ENCODE measurements at regions not wholly inside any gene's neighbourhood (a gene's known extent, or its start where the extent isn't known, plus 50 kb on each side); places are given as distances from the start of the nearest gene placed in this dataset.

GRCh38 chr4:133620555-133620954 is 471.5 kb downstream of the PCDH10 start:
- no peak for DNase-seq
- H3K27me3 Mint-ChIP-seq (ENCODE audit: unreplicated experiment) = no peaks in the 10 kb centered on the region
- CTCF ChIA-PET = interaction anchor here (0.6 kb wide), 1 partner anchor 84 kb away, joined by 4 read pairs; no protein-coding TSS in a partner anchor
- no peaks in the 10 kb centered on the region for H3K4me1 Mint-ChIP-seq (ENCODE audit: low read depth, unreplicated experiment)
- no peaks in the 10 kb centered on the region for H3K36me3 Mint-ChIP-seq (ENCODE audit: insufficient read depth, unreplicated experiment)
- H3K27ac Mint-ChIP-seq (ENCODE audit: unreplicated experiment) = no peak overlapping the region
- no TSS peak for BruUV-seq (replicated peaks)
- intact Hi-C loops (cut with micrococcal nuclease; ENCODE audit: unreplicated experiment) = no loop called here
- peaks cover 5% of the 10 kb centered on the region for H3K9me3 Mint-ChIP-seq (ENCODE audit: low read depth, unreplicated experiment)
- no peak overlapping the region for H3K4me3 Mint-ChIP-seq (ENCODE audit: low read depth, unreplicated experiment)
- TF ChIP-seq, protein P1, sequence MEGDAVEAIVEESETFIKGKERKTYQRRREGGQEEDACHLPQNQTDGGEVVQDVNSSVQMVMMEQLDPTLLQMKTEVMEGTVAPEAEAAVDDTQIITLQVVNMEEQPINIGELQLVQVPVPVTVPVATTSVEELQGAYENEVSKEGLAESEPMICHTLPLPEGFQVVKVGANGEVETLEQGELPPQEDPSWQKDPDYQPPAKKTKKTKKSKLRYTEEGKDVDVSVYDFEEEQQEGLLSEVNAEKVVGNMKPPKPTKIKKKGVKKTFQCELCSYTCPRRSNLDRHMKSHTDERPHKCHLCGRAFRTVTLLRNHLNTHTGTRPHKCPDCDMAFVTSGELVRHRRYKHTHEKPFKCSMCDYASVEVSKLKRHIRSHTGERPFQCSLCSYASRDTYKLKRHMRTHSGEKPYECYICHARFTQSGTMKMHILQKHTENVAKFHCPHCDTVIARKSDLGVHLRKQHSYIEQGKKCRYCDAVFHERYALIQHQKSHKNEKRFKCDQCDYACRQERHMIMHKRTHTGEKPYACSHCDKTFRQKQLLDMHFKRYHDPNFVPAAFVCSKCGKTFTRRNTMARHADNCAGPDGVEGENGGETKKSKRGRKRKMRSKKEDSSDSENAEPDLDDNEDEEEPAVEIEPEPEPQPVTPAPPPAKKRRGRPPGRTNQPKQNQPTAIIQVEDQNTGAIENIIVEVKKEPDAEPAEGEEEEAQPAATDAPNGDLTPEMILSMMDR (IDR thresholded peaks at IDR 0.05; ENCODE audit: unreplicated experiment) = no peak

DNA sequence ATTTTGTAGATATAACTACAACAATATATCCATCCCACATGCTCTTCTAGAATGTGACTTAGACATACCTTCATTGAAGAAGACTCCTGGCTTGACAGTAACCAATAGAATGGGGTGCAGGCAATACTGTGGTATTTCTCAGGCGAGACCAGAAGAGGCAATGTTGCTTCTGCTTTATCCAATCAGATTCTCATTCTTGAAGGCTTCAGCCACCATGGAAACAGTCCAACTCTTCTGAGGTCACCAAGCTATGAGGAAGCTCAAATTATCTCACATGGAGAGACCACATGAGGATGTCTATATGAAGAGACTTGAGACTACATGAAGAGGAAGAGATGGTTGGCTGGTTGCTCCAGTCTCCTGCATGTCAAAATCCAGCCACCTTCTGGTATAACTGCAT is 469.9 kb downstream of the PCDH10 start:
- H3K27me3 Mint-ChIP-seq (ENCODE audit: unreplicated experiment) = no peaks in the 10 kb centered on the region
- peaks cover 5% of the 10 kb centered on the region for H3K9me3 Mint-ChIP-seq (ENCODE audit: low read depth, unreplicated experiment)
- no peaks in the 10 kb centered on the region for H3K4me1 Mint-ChIP-seq (ENCODE audit: low read depth, unreplicated experiment)
- DNase-seq = no peak
- no TSS peak for BruUV-seq (replicated peaks)
- no peaks in the 10 kb centered on the region for H3K36me3 Mint-ChIP-seq (ENCODE audit: insufficient read depth, unreplicated experiment)
- H3K4me3 Mint-ChIP-seq (ENCODE audit: low read depth, unreplicated experiment) = no peak overlapping the region
- CTCF ChIA-PET = no interaction called here
- intact Hi-C loops (cut with micrococcal nuclease; ENCODE audit: unreplicated experiment) = no loop called here
- TF ChIP-seq, protein P1 (IDR thresholded peaks at IDR 0.05; ENCODE audit: unreplicated experiment) = no peak
- H3K27ac Mint-ChIP-seq (ENCODE audit: unreplicated experiment) = no peak overlapping the region

GRCh38 chr4:133600008-133600407 is 450.9 kb downstream of the PCDH10 start:
- no peaks in the 10 kb centered on the region for H3K27me3 Mint-ChIP-seq (ENCODE audit: unreplicated experiment)
- no peaks in the 10 kb centered on the region for H3K36me3 Mint-ChIP-seq (ENCODE audit: insufficient read depth, unreplicated experiment)
- intact Hi-C loops (cut with micrococcal nuclease; ENCODE audit: unreplicated experiment) = no loop called here
- CTCF ChIA-PET = no interaction called here
- no TSS peak for BruUV-seq (replicated peaks)
- no peaks in the 10 kb centered on the region for H3K9me3 Mint-ChIP-seq (ENCODE audit: low read depth, unreplicated experiment)
- TF ChIP-seq, protein P1 (IDR thresholded peaks at IDR 0.05; ENCODE audit: unreplicated experiment) = no peak
- no peak overlapping the region for H3K4me3 Mint-ChIP-seq (ENCODE audit: low read depth, unreplicated experiment)
- H3K27ac Mint-ChIP-seq (ENCODE audit: unreplicated experiment) = no peak overlapping the region
- no peaks in the 10 kb centered on the region for H3K4me1 Mint-ChIP-seq (ENCODE audit: low read depth, unreplicated experiment)
- no peak for DNase-seq

- TF ChIP-seq, protein P1 (IDR thresholded peaks at IDR 0.05; ENCODE audit: unreplicated experiment) = no peak
- Mint-ChIP-seq H3K27me3 (ENCODE audit: unreplicated experiment) (no peaks in the 10 kb centered on the region), H3K36me3 (ENCODE audit: insufficient read depth, unreplicated experiment) (no peaks in the 10 kb centered on the region), H3K4me1 (ENCODE audit: low read depth, unreplicated experiment) (no peaks in the 10 kb centered on the region), H3K27ac (ENCODE audit: unreplicated experiment) (no peak overlapping the region), H3K9me3 (ENCODE audit: low read depth, unreplicated experiment) (no peaks in the 10 kb centered on the region), H3K4me3 (ENCODE audit: low read depth, unreplicated experiment) (no peak overlapping the region)
- CTCF ChIA-PET = no interaction called here
- intact Hi-C loops (cut with micrococcal nuclease; ENCODE audit: unreplicated experiment) = no loop called here
- BruUV-seq (replicated peaks) = no TSS peak
- DNase-seq = no peak
Observed at GRCh38 chr4:133598779-133599178, 449.7 kb downstream of the PCDH10 start.

All from Calu3 (cell line).